Cardiac fibroblast (primary cell): ENCODE measurements at regions not wholly inside any gene's neighbourhood (a gene's known extent, or its start where the extent isn't known, plus 50 kb on each side); places are given as distances from the start of the nearest gene placed in this dataset.

Experiments used
- DNase-seq, 2 donors: peaks; one replicate each; pipeline versions ENCODE4 v3.0.0 to v3.0.0-alpha.2; 2010; ENCODE audit warnings: low read depth in 2 of 2
- H3K4me3 ChIP-seq, 2 donors: replicated peaks in 1 of 2; 1 replicate in 1 of 2; 2 replicates in 1 of 2; pipeline ENCODE4 v1.5.1; 2011; ENCODE audit warnings: low read depth in 2 of 2, low read length in 2 of 2, mild to moderate bottlenecking in 2 of 2, moderate library complexity in 1 of 2
- CTCF ChIP-seq: IDR thresholded peaks from one replicate; pipeline ENCODE4 v1.5.1; 2011; ENCODE audit warnings: low read depth, mild to moderate bottlenecking, low read length, inconsistent platforms

- no peak overlapping the region for H3K4me3 ChIP-seq
- DNase-seq = no peak
- TF ChIP-seq CTCF = no peak
Observed at GRCh38 chr6:56407883-56408410, 160.6 kb upstream of the COL21A1 start.

DNA sequence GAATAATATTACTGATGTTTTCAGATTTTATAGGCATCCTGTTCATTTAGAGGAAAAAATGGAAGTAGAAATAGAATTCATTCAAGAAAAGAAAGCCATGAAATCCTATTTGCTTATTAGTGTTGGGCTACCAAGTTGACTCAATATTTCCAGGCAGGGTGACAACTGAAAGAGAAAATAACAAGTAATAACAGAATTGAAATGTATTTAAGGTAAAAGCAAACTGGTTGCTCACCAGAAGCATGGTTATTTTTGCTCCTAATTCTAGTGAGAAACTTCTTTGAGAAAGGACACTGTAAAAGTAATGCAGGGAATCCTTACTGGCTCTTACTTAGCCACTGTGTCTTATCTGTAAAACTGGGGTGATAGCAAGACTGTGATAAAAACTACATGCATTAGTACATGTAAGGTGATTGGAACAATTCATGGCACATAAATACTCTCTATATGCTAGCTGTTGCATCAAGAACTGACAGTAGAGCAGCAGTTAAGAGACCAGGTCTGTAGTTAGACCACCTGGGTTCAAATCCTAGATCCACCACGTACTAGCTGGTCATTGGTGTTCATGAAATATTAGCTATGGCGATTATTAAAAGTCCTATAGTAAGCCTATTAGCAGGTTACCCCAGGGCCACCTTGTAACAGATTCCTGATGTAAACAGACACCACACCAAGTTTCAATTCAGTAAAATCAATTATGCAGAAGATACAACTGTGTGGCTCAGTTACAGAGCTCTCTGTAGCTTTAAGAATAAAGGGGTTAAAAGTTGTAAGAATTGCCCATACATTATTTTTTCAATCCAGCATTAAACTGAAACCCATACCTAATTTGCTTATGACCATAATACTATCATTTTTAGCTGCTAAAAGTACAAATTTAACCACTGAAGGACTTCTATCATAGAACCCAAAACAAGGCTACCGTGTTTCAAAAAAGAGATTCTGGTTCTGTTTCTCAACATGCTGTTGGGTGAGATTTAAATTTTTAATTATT, 159.2 kb upstream of the COL21A1 start:
- no peak overlapping the region for H3K4me3 ChIP-seq
- no peak for DNase-seq
- TF ChIP-seq CTCF = no peak

DNA sequence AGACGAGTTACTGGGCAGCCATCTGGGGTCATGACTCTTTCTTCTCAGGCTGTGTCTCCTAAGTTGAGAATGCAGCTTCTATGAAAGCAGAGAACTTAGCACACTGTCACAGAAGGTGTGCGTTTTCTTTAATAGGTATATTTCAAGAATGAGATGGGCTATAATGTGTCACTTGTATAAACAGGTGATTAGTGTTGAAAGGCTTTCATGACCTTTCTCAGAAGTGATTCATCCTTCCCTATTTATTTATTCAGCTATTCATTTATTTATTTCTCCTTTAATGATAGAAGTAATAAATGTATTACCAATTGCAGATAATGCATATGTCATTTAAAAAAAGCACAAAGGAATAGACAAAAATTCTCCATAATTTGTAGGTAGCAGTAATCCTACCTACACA, 157.2 kb upstream of the COL21A1 start:
- no peak for DNase-seq
- no peak overlapping the region for H3K4me3 ChIP-seq
- no peak for TF ChIP-seq CTCF

DNA sequence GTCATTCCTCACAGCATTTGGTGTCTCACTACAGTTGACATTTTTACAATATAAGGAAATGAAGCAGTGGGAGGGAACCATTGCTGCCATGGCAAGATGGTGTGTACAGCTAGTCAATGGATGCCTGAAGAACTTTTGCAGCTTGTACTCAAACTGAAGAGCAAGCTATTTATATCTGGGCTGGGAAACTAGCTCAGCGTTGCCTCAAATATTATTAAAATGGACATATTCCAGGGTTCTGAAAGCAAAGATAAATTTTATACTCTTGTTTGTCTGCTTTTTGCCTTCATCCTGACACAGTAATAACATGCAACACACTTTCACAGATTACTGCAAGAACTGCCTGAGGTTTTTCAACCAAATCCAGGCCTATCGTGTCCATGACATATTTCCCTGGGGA, 156.4 kb upstream of the COL21A1 start:
- no peak overlapping the region for H3K4me3 ChIP-seq
- no peak for TF ChIP-seq CTCF
- no peak for DNase-seq

GRCh38 chr6:56401477-56402070, 154.2 kb upstream of the COL21A1 start:
- DNase-seq = no peak
- TF ChIP-seq CTCF = no peak
- no peak overlapping the region for H3K4me3 ChIP-seq

DNA sequence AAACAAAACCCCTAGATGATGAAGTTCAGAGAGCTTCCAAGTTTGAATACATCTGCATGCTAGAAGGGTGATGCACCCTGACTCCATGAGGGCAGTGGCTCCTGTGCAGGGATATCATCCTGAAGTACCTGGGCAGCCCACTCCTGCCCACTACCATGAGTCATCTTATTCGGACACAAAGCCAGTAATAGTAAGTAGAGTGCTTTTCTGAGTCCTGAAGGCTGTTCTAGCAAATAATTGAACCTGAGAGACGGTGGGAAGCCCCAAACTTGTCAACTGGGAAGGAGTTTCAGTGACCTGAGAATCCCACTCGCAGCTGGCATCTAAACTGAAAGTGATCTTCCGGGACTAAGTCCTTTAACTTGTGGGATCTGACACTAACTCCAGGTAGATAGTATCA, 152.9 kb upstream of the COL21A1 start:
- no peak for TF ChIP-seq CTCF
- no peak for DNase-seq
- no peak overlapping the region for H3K4me3 ChIP-seq
